PFSK-1 (cell line): ENCODE measurements at regions not wholly inside any gene's neighbourhood (a gene's known extent, or its start where the extent isn't known, plus 50 kb on each side); places are given as distances from the start of the nearest gene placed in this dataset.

Source experiments
- FOXP2 ChIP-seq: optimal IDR thresholded peaks from 2 replicates; pipeline ENCODE3; 2011; ENCODE audit warnings: borderline replicate concordance, control low read depth, inconsistent platforms; ENCODE audit not compliant: insufficient read depth; ENCODE audit errors: extremely low read length, extremely low read depth
- POLR2AphosphoS5 ChIP-seq: IDR thresholded peaks from 2 replicates; pipeline ENCODE4 v1.6.1; 2012; ENCODE audit warnings: low read depth, mild to moderate bottlenecking, control low read depth, low read length, moderate library complexity
- SIN3A ChIP-seq: IDR thresholded peaks from 2 replicates; pipeline ENCODE4 v1.6.1; 2012; ENCODE audit warnings: mild to moderate bottlenecking, low read length, moderate library complexity, borderline replicate concordance; ENCODE audit not compliant: insufficient read depth
- TAF1 ChIP-seq: IDR thresholded peaks from 2 replicates; pipeline ENCODE4 v1.6.1; 2012; ENCODE audit warnings: low read length, control low read depth, borderline replicate concordance; ENCODE audit not compliant: insufficient read depth
- TF ChIP-seq, protein P1 (sequence below), 2 experiments: IDR thresholded peaks; 2 replicates each; pipeline versions ENCODE4 v1.6.1 to v1.8.0; 2011 to 2012; ENCODE audit warnings: low read depth in 2 of 2, low read length in 2 of 2, control low read depth in 1 of 2, inconsistent platforms in 1 of 2, mild to moderate bottlenecking in 1 of 2, moderate library complexity in 1 of 2; ENCODE audit not compliant: insufficient read depth in 1 of 2

DNA sequence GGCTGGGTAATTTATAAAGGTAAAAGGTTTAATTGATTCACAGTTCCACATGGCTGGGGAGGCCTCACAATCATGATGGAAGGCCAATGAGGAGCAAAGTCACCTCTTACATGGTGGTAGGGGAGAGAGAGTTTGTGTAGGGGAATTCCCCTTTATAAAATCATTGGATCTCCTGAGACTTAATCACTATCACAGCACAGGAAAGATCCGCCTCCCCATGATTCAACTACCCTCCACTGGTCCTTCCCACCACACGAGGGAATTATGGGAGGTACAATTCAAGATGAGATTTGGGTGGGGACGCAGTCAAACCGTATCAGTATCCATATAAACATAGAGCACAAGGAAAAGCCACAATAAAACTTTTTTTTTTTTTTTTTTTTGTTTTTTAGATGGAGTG is 172.6 kb upstream of the PIEZO2 start:
- TF ChIP-seq FOXP2 (no peak), SIN3A (no peak), TAF1 (no peak), POLR2AphosphoS5 (no peak)
- TF ChIP-seq, protein P1, sequence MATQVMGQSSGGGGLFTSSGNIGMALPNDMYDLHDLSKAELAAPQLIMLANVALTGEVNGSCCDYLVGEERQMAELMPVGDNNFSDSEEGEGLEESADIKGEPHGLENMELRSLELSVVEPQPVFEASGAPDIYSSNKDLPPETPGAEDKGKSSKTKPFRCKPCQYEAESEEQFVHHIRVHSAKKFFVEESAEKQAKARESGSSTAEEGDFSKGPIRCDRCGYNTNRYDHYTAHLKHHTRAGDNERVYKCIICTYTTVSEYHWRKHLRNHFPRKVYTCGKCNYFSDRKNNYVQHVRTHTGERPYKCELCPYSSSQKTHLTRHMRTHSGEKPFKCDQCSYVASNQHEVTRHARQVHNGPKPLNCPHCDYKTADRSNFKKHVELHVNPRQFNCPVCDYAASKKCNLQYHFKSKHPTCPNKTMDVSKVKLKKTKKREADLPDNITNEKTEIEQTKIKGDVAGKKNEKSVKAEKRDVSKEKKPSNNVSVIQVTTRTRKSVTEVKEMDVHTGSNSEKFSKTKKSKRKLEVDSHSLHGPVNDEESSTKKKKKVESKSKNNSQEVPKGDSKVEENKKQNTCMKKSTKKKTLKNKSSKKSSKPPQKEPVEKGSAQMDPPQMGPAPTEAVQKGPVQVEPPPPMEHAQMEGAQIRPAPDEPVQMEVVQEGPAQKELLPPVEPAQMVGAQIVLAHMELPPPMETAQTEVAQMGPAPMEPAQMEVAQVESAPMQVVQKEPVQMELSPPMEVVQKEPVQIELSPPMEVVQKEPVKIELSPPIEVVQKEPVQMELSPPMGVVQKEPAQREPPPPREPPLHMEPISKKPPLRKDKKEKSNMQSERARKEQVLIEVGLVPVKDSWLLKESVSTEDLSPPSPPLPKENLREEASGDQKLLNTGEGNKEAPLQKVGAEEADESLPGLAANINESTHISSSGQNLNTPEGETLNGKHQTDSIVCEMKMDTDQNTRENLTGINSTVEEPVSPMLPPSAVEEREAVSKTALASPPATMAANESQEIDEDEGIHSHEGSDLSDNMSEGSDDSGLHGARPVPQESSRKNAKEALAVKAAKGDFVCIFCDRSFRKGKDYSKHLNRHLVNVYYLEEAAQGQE (IDR thresholded peaks at IDR 0.05; ENCODE audit: insufficient read depth in 1 of 2, low read depth in 2 of 2, low read length in 2 of 2): no peak

DNA sequence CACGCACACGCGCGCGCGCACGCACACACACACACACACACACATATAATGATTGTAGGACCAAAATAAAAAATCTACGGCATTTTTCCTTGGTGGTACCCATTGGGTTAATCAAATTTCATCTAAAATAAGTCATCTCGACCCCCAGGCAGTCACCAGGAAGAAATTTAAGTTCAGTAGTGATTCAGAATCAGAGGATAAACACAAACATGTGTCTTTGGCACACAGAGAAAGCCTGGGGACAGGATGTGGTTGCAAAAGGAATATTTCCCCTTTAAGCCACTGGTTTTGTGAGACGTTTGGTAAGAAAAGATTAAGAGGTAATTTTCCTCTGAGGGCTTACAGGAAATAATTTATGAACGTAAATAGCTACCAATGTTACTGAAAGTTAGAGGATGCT is 171.6 kb upstream of the PIEZO2 start:
- TF ChIP-seq, protein P1 (IDR thresholded peaks at IDR 0.05; ENCODE audit: insufficient read depth in 1 of 2, low read depth in 2 of 2, low read length in 2 of 2): no peak
- TF ChIP-seq SIN3A: no peak
- no peak for TF ChIP-seq FOXP2
- TF ChIP-seq TAF1: no peak
- TF ChIP-seq POLR2AphosphoS5: no peak

DNA sequence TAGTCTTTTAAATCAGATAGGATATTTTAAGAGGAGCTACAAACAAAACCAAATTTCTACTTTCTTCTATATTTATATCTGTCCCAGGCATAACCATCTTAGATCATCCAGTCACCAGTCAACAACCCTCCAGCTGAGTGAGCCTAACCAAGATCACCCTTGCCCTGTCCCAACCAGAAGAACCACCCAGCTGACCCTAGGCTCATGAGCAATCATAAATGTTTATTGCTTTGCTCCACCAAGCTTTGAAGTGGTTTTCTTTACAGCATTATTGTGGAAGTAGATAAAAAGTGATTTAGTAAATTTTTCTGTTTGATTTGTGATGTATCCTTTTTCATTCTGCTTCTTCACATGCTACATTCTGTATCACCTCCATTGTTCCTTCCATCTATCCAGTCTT is 167.2 kb upstream of the PIEZO2 start:
- no peak for TF ChIP-seq FOXP2
- no peak for TF ChIP-seq TAF1
- no peak for TF ChIP-seq SIN3A
- TF ChIP-seq POLR2AphosphoS5: no peak
- TF ChIP-seq, protein P1 (IDR thresholded peaks at IDR 0.05; ENCODE audit: insufficient read depth in 1 of 2, low read depth in 2 of 2, low read length in 2 of 2): no peak

DNA sequence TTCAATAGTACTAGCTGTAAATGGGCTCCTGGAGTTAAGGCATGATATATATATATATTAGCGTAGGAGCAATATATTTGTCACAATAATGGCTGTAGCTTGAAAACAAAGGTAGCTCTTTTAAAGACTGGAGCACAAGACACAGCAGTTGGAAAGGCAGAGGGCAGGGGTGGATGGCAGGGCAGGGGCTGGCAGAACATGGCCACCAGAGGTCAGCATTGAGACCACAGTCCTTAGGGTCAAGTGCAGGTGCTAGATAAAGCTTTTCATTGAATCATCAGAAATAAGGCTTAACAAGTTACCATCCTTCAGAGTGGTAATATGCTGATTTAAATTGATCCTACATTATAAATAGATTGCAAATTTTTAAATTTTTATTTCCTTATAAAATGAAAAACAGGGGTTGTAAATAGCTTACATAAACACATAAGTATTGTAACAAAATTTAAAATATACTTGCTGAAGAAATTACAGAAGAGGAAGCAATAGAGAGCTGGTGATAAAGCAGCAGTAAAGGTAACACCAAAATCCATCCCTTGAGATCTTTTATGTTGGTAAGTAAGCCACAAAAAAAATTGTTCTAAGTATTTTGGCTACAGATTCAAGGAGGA is 161.2 kb upstream of the PIEZO2 start:
- TF ChIP-seq SIN3A: no peak
- TF ChIP-seq POLR2AphosphoS5: no peak
- no peak for TF ChIP-seq TAF1
- TF ChIP-seq, protein P1 (IDR thresholded peaks at IDR 0.05; ENCODE audit: insufficient read depth in 1 of 2, low read depth in 2 of 2, low read length in 2 of 2): no peak
- TF ChIP-seq FOXP2: no peak

DNA sequence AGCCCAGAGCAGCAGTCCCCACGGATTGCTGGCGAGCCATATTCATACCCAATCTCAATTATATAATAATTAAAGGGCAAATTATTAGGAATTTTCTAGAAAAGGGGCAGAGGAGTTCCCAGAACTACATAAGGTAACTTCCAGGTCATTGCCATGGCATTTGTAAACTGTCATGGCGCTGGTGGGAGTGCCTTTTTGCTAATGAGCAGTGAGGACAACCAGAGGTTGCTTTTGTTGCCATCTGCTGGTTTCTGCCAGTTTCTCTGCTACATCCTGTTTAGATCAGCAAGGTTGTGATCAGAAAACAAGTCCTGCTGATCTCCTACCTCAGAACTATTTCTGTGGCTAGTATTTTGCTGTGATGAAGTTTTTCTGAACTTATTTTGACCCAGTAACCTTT is 159.8 kb upstream of the PIEZO2 start:
- TF ChIP-seq SIN3A: no peak

DNA sequence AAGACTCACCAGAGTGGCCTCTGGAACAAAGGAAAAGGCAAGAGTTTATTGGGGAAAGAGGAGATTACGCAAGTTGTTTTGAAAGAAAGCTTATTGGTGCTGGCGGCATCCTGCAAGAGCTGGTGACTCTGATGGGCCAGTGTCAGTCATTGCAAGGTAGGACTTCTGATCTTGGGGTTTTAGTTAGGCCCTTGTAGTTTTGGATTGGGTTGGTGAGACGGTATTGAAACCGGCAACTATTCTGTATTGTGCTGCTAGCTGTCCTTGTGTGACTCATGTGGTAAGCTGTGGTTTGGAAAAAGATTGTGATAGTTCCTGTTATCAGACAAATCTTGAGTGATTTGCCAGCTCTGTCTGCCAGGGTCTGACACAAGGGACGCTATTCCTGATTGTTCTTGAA is 159.1 kb upstream of the PIEZO2 start:
- TF ChIP-seq TAF1: no peak
- TF ChIP-seq FOXP2: no peak
- no peak for TF ChIP-seq POLR2AphosphoS5
- no peak for TF ChIP-seq SIN3A
- TF ChIP-seq, protein P1 (IDR thresholded peaks at IDR 0.05; ENCODE audit: insufficient read depth in 1 of 2, low read depth in 2 of 2, low read length in 2 of 2): no peak
